ENCODE measurements at regions not wholly inside any gene's neighbourhood (a gene's known extent, or its start where the extent isn't known, plus 50 kb on each side); places are given as distances from the start of the nearest gene placed in this dataset.
"Not testable (repeated sequence)": the region's sequence is repeated elsewhere in the genome, so short reads cannot be mapped to it uniquely, and the experiment has no call there.

- DNase-seq (ENCODE audit: low read depth) = peak; percentile 36
Measured at GRCh38 chr4:100340512-100341485, 150.5 kb upstream of the DDIT4L start.

GRCh38 chr4:100339870-100340269, 149.6 kb upstream of the DDIT4L start:
- DNase-seq (ENCODE audit: low read depth) = no peak

- not testable (repeated sequence) for DNase-seq (ENCODE audit: low read depth)
Measured at GRCh38 chr4:100333491-100333890, 143.2 kb upstream of the DDIT4L start.

GRCh38 chr4:100317032-100317864, 127.0 kb upstream of the DDIT4L start:
- DNase-seq (ENCODE audit: low read depth) = no peak

- DNase-seq (ENCODE audit: low read depth) = no peak
Measured at GRCh38 chr4:100314057-100314456, 123.8 kb upstream of the DDIT4L start.

GRCh38 chr4:100312615-100313350, 122.5 kb upstream of the DDIT4L start:
- DNase-seq (ENCODE audit: low read depth) = no peak

GRCh38 chr4:100311181-100311580, 120.9 kb upstream of the DDIT4L start:
- DNase-seq (ENCODE audit: low read depth) = no peak

GRCh38 chr4:100306018-100306417, 115.8 kb upstream of the DDIT4L start:
- peak; percentile 63 for DNase-seq (ENCODE audit: low read depth)

GRCh38 chr4:100302061-100303026, 112.1 kb upstream of the DDIT4L start:
- DNase-seq (ENCODE audit: low read depth) = peak; percentile 54

- peak; percentile 98 for DNase-seq (ENCODE audit: low read depth)
Measured at GRCh38 chr4:100299046-100299840, 109.0 kb upstream of the DDIT4L start.

- DNase-seq (ENCODE audit: low read depth) = peak; percentile 93
Measured at GRCh38 chr4:100295792-100296191, 105.5 kb upstream of the DDIT4L start.

GRCh38 chr4:100294356-100294755, 104.1 kb upstream of the DDIT4L start:
- DNase-seq (ENCODE audit: low read depth) = peak; percentile 39

GRCh38 chr4:100290585-100290984, 100.3 kb upstream of the DDIT4L start:
- DNase-seq (ENCODE audit: low read depth) = no peak

GRCh38 chr4:100289946-100290345, 99.7 kb upstream of the DDIT4L start:
- DNase-seq (ENCODE audit: low read depth) = no peak

- DNase-seq (ENCODE audit: low read depth) = no peak
Measured at GRCh38 chr4:100289530-100289888, 99.2 kb upstream of the DDIT4L start.

- DNase-seq (ENCODE audit: low read depth) = no peak
Measured at GRCh38 chr4:100288811-100289529, 98.7 kb upstream of the DDIT4L start.

GRCh38 chr4:100288161-100288560, 97.9 kb upstream of the DDIT4L start:
- peak; percentile 83 for DNase-seq (ENCODE audit: low read depth)

- DNase-seq (ENCODE audit: low read depth) = no peak
Measured at GRCh38 chr4:100287534-100287933, 97.3 kb upstream of the DDIT4L start.

- DNase-seq (ENCODE audit: low read depth) = no peak
Measured at GRCh38 chr4:100286636-100287035, 96.4 kb upstream of the DDIT4L start.
